HG03139 (cell line): ENCODE measurements at regions not wholly inside any gene's neighbourhood (a gene's known extent, or its start where the extent isn't known, plus 50 kb on each side); places are given as distances from the start of the nearest gene placed in this dataset.
A peak's percentile ranks its signal among the peaks of the same experiment; 100 is the strongest.
"Not testable (repeated sequence)": the region's sequence is repeated elsewhere in the genome, so short reads cannot be mapped to it uniquely, and the experiment has no call there.

Source experiments
- ATAC-seq: cut with Tn5 transposase; IDR thresholded peaks from one replicate; pipeline ENCODE4 v1.9.1; 2021; ENCODE audit not compliant: unreplicated experiment

DNA sequence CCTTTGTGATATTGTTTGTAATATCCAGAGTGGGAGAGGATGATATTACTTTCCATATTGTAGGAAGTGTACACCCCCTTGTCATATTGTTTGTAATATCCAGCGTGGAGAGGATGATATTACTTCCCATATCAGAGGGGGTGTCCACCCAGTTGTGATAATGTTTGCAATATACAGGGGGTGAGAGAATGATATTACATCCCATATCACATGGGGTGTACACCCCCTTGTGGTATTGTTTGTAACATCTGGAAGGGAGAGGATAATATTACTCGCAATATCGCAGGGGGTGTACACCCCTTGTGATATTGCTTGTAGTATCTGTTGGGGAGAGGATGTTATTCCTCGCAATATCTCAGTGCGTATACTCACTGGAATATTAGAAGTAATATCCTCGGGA lies 61.5 kb downstream of the PRSS23 start:
- ATAC-seq = no peak

DNA sequence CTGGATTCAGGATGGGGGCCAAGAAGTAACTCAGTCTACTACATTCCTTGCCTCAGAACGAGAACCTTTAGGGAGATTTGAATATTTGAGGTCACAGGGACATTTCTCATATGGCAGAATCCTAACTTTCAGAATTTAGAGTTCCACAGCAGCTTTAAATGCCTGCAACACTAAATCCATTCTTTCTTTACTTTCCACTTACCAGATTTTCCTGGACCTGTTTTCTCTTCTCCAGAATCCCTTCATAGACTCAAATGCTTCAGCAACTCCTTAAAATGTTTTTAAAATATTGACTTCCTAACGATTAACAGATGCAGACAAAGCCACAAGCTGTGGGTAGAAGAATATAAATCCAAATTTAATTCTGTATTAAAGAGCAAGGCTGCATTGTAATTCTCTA lies 63.1 kb downstream of the PRSS23 start:
- ATAC-seq = no peak

DNA sequence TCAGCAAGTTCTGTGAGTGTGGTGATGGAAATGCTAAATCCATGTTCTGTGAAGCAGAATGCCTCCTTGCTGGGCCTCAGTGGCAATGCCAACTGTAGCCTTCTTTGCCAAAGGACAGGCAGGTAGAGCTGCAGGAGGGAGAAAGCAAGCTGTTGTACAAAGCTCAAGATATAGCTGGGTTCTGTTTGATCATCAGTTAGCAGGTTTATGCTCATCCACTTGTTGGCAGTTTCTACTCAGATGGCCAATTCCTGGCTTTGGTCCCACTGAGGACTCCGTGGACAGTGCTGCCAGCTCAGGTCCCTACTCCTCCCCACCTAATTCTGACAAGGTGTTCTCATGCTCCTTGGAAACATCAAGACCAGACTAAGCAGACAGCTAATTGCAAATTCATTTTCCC lies 65.1 kb downstream of the PRSS23 start:
- no peak for ATAC-seq

DNA sequence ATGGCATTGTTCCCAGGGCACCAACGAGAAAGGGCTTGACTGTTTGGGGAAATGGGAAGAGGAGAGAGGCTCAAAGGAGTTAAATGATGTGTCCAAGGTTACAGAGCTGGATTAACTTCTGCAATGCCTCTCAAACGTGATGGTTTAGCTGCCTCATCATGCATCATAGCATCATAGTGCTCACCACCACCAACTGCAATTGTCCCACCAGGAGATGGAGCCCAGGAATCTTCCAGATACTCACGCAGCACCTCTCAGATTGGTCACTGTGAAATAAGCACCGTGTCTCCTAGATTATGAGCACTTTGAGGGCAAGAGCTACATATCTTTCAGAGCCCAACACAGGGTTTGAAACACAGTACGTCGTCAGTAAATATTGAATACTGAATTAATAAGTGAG lies 69.2 kb downstream of the PRSS23 start:
- ATAC-seq = no peak

DNA sequence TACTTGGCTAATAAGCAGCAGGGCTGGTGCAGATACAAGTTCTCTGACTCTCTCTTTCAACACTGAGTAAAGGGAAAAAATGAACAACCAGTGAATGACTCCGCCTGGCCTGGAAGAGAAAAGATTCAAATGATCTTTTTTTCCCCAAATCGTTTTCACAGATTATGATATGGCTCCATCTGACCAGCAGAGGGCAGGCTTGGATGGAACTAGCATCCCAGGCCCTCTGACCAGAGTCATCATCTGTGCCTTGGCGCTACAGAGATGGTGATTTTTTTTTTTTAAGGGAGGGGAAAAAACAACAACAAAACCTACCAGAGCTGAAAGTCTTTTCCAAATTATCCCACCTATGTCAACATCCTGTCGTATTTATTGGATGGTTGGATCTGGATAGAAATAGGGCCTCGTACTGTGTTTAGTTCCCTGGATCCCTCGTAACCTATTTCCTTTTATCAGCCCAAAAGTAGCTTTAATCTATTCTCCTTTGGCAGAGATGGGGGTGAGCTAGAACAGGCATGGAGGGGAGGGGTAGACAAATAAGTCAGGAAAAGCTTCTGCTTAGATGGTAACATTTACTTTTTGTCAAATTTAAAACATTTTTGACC lies 69.7 kb downstream of the PRSS23 start:
- peak; percentile 94 for ATAC-seq

DNA sequence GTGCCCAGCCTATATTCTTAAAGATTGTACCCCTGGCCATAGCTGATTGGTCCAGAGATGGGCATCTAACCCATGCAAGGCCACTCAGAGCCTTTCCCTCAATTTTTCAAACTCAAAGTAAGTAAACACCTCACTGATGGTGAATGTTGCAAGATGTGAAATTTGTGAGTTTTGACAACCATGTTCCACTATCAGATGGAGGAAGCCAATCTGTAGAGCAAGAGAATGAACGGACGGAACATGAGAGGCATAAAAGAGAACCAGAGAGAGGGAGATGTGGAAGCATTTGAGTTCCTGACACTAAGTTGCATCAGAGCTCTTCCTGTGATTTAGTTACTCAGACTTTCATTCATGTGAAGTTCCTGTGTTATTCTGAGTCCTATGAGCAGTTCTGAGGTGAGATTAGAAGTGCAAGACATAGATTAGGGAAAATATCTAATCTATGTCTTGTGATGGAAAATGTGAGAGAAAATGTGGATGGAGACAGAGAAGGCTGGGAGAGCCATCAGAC lies 73.3 kb downstream of the PRSS23 start:
- ATAC-seq = no peak

DNA sequence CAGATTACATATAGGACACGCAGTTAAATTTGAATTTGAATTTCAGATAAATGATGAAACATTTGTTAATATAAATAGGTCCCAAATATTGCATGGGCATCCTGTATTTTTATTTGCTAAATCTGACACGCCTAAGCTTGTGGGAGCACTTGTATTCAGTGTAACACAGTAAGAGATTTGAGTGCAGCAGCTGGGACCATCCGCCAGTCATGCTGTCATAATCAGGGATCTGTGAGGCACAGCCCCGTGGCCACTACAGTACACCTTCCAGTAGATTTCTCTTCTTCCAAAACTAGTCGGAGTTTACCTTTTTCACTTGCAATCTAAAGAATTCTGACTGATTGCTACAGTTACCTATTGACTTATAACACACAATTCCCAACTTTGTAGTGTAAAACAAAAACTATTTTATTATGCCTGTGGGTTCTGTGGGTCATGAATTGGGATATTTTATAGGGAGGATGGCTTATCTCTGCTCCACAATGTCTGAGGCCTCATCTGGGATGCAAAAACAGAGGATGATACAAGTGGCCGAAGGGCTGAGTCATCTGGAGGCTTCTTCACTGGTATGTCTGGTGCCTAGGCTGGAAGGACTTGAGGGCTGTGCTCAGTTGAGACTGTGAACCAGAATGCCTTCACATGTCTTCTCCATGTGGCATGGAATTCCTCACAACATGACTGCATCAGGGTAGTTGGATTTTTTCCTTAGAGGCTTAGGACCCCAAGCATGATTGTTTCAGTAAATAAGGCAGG lies 74.1 kb downstream of the PRSS23 start:
- no peak for ATAC-seq

DNA sequence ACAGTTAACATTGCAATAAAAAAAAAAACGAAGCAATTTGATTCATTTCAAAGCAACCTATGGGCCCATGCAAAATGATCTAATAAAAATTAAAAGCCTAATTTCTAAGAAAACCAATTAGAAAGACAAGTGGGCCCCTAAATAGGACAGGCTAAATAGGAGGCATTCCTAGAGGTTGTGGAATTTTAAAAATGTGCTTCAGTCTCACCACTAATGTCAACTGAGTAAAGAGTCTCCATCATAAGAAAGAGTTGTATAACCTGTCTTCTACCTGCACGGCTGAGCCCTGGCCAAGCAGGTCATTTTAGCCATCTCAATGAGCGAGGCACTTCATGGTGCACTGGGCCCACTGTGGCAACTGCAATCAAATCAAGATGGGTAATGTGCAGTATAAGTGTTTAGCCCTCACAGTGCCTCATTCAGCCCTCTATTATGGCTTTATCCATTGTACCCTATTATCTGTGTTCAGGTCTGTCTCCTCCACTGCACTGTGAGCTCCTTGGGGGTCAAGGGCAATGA lies 76.4 kb downstream of the PRSS23 start:
- no peak for ATAC-seq

DNA sequence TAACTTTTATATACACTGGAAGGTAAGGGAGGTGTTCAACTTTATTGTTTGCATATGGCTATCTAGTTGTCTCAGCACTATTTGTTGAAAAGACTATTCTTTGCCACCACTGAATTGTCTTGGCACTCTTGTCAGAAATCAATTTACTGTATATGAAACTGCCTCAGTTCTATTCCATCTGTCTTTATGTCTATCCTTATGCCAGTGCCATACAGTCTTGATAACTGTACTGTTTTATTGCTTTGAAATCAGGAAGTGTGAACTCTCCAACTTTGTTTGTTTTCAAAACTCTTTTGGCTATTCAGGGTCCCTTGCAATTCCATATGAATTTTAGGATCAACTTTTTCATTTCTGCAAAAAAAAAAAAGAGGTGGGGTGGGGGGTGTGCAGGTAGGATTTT lies 77.2 kb downstream of the PRSS23 start:
- ATAC-seq = no peak

DNA sequence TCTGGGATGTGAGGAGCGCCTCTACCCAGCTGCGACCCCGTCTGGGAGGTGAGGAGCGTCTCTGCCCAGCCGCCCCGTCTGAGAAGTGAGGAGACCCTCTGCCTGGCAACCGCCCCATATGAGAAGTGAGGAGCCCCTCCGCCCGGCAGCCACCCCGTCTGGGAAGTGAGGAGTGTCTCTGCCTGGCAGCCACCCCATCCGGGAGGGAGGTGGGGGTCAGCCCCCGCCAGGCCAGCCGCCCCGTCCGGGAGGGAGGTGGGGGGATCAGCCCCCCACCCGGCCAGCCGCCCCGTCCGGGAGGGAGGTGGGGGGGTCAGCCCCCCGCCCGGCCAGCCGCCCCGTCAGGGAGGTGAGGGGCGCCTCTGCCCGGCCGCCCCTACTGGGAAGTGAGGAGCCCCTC lies 76.0 kb downstream of the FZD4 start:
- not testable (repeated sequence) for ATAC-seq

DNA sequence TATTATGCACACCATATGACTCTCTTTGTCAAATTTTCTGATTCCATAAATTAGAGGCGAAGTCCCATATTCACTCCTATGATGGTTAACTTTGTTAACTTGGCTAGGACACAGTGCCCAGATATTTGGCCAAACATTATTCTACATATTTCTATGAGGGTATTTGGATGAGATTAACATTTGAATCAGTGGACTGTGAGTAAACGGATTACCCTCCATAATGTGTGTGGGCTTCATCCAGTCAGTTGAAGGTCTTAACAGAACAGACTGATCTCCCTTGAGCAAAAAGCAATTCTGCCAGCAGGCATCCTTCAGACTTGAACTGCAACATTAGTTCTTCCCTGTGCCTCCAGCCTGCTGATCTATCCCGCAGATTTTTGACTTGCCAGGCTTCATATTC lies 69.9 kb downstream of the FZD4 start:
- ATAC-seq = no peak

DNA sequence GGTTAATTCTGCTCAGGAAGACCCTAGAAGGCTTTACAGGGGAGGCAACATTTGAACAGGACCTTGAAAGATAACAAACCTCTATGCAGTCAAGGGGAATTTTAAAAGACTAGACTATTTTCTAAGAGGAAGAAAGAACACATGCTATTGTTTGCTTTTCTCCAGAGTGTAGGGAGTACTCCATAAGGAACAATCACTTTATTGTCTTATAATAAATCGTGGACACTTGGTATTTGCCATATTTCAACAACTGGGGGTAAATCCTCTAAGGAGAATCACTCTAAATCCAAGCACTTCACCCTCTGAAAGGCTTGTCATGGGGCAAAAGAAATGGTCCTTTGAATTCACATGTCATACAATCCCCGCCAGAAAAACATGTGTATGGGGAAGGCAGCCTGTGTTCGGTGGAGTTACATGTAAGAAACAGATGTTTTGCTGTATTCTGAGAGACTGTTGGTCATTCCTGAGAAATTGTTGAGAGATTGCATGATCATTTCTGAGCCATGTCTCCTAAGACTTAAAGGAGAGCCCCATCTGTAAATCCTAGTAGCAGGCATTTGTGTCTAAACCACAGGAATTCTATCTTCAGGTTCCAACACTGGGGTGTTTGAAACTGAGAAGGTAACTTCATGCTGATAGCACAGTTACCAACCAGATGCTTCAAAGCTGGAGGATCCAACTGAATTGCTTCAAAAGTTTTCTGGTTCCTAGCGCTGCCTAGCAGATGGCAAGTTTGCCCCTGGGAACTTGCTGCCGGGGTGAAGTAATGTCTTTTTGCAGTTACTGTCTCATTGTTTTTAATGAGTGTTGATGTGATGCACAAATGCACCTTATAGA lies 66.8 kb downstream of the FZD4 start:
- no peak for ATAC-seq

DNA sequence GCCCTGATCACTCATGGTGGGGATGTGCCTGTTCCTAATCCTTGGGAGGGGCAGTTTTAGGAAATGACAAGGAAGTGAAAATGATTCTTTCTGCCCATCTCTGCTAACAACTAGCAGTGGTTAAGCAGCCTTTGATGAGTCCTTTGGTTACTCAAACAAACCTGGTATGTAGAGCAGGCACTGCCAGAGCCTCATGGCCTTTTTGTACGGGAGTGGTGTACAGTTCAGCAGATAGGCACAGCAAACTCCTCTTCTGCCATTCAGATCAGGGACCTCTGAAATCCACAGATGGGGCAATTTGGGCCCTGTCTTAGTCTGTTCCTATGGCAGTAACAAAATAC lies 66.2 kb downstream of the FZD4 start:
- no peak for ATAC-seq

DNA sequence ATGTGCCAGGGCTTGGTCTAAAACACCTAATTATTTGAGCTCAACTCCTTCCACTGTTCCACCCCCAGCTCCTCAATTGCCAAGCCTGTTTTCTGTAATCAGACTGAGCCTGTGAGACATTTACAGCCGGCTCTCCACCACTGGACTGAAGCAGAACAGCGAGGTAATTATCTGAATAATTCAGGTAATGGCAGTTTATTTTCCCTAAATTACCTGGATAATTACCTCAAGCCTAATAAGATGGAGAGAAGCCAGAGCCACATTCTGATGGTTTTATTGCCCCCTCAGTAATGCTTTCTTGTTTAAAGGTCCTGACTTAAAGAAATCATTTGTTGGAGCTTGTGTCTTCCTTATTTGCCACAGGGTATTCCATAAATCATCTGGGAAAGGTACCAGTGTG lies 64.2 kb downstream of the FZD4 start:
- no peak for ATAC-seq

DNA sequence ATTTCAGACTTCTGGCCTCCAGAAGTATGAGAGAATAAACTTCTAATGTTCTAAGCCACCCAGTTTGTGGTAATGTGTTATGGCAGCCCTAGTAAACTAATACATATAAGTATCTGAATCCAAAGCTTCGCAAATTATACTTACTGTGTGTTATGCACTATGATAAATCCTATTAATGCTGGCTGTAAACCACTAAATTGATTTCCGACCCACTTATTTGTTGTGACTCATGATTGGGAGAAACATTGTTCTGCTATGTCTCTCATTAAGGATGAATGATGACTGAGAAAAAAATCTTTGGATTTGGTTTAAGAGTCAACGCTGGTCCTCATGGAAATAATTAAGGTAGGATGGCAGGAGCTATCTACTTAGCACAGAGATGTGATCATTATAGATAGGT lies 62.0 kb downstream of the FZD4 start:
- ATAC-seq = no peak
